GM19468 (cell line): ENCODE measurements at regions not wholly inside any gene's neighbourhood (a gene's known extent, or its start where the extent isn't known, plus 50 kb on each side); places are given as distances from the start of the nearest gene placed in this dataset.
A peak's percentile ranks its signal among the peaks of the same experiment; 100 is the strongest.

Source experiments
- ATAC-seq: cut with Tn5 transposase; IDR thresholded peaks from one replicate; pipeline ENCODE4 v1.9.1; 2021; ENCODE audit warnings: mild to moderate bottlenecking, moderate library complexity, moderate number of reproducible peaks; ENCODE audit not compliant: unreplicated experiment; ENCODE audit errors: extremely low read depth

DNA sequence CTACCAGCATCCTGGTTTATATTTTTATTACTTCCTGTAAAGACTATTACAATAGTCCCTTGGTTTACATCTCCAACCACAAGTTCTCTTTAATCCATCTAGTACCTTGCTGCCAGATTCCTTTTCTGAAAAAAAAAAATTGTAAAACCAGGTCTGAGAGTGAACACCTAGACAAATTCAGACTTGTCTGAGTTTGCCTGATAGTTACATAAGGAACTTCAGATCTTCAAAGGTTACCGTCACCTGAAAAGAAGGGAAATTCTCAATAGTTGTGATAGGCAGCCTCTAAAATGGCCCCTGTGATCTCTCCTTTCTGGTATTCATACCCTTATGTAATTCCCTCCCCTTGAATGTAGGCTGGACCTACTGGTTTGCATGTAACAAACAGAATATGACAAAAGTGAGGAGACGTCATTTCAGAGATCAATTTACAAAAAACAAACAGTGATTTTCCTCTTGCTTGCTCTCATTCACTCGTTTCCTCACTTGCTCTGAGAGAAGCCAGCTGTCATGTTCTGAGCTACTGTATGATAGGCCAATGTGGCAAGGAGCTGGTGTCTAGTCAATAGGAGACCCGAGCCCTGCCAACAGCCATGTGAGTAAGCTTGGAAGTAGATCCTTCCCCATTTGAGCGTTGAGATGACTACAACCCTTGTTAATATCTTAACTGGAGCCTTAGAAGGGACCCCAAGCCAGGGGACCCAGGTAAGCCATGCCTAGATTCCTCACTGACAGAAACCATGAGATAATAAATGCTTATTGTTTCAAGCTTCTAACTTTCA, 110.9 kb upstream of the LSM8 start:
- no peak for ATAC-seq

DNA sequence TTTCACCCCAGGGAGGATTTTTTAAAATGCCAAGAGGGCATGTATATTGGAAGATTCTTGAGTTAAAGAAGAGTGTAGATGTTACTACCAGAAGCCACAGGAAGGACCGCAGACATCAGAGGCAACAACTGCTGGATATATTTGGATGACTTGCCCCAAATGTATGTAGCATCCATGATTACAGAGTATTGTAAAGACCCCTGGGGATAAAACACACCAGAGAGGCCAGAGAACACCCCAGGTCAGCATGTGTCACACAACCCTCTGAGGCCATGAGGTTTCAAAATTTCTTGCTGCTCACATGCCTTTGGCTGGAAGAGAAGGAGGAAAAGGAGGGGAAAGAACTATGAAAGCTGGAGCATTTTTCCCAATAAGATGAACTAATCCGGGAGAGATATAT, 108.0 kb upstream of the LSM8 start:
- no peak for ATAC-seq

DNA sequence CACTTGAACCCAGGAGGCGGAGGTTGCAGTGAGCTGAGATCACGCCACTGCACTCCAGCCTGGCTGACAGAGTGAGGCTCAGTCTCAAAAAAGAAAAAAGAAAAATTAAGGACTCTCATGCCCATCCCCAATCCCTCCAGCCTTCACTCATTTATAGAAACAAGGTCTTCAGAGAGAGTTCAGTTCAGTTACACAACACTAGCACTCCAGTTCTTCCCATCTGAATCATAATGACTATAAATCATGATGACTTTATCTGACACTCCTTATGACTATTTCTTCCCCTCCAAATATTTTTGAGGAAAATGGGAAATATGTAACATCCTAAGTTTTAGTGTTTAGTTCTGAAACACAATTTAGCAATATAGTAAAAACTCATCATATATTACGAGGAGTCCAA, 107.4 kb upstream of the LSM8 start:
- no peak for ATAC-seq

DNA sequence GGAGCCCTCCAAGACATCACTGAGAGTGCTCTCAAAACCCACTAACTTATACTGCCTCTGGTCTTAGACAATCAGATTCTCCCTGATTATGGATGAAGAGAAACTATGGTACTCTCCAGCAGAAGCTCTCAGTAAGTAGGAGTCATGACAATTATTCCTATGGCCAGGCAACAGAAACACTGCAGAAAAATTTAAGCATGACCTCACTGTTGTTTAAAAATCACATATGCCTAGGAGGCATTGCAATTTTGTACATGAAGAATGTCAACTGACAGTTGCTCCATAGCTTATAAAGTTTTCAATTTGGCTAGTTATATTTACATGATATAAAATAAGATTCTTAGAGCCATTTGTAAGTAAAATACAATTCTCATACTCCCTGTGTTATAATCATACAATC, 105.9 kb upstream of the LSM8 start:
- no peak for ATAC-seq

DNA sequence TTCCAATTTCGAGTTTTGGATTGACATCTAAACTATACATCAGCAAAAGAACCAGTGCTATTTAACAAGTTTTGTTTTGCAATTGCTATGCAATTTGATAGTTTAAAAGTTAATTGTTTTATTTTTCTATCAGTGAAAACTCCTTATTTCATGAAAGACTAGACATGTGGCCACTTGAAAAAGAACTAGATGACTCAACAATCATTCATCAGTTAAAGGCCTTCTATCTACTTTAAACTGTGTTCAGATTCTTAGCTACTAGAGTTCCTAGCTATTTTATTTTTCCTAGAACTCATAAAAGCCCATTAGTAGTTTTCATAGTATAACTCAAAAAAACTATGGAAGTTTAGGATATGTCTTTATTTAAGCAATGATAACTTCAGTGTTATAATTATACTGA, 104.6 kb upstream of the LSM8 start:
- ATAC-seq = no peak

DNA sequence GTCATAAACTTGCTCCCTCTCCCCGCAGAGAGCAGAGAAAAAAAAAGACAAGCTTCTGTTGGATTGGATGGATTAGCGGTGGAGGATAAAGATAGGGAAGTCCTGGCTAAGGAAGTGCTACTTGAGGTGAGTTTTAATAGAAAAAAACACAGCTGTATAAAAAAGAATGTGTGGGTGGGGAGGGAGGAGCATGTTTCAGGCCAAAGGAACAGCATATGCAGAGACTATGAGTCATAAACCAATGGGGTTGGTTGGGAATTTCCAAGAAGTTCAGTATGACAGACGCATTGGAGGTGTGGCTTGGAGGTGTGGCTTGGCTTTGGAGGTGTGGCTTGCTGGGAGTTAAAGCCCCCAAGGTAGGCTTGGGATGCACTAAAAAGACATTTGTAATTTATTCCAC, 103.0 kb upstream of the LSM8 start:
- no peak for ATAC-seq

DNA sequence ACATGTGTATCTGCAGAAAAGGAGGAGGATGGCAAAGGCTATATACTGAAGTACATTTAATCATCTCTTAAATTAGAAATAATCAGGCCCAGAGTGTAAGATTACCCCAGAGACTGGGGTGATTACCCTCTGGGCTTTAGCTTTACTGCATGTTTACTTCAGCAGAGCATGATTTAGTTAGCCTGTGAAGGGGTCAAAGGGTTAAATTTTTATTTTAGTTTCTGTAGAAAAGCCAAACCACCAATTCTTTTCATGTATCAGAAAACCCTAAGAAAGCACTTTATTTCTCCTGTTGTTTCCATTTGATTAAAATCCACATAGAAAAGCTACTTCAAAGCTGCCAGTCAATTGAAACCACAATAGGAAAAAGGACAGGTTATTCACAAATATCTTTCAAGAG, 101.5 kb upstream of the LSM8 start:
- no peak for ATAC-seq

DNA sequence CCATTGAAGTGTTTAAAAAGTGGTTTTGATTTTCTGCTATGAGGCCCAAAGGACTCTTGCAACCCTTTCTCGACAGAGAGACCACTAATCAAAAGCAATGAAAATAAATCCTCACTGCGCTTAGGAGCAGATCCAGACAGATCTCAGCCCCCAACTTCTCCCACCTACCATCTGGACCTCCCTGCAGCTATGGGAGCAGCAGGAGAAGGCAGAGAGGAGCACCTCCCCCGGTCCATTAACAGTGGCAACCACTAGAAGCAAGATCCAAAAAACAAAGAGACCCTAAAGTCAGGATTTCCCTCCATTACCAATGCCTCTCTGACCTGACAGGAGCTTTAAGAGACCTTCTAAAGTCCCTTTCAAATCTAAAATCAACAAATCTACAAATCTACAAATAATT, 99.0 kb upstream of the LSM8 start:
- ATAC-seq = no peak

DNA sequence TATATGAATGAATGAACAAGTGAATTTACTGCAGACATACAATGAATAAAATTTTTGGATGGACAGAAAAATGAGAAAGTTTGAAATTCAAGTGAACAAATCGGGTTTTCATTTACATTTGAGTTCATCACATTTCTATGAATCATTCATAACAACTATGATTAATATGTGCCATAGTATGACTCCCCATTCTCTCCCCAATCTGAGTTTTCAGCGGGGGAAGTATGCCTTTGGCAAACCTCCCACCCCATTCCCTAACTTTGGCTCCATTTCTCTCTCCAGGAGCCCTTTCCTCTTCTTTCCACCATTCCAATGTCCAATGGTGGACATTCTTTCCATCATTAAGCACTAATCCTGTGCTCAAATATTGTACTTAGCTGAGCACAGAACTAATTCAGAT, 96.8 kb upstream of the LSM8 start:
- no peak for ATAC-seq

DNA sequence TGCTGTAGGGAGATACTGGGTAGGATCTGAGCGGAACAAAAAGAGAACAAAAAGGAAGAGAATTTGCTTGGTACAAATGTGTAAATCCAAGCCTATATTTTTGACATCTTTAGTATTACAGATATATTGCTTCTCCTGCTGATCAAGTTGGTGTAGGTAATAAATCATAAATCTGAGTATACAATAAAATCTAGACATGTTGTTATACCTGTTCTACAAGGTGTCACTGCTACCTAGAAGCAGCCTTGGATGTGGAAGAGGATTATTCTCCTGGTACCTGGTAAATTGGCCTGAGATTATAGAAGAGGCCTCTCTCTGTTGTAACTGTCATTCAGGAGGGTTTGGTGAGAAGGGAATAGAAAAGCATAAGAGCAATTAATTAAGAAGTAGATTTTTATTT, 89.9 kb upstream of the LSM8 start:
- no peak for ATAC-seq

DNA sequence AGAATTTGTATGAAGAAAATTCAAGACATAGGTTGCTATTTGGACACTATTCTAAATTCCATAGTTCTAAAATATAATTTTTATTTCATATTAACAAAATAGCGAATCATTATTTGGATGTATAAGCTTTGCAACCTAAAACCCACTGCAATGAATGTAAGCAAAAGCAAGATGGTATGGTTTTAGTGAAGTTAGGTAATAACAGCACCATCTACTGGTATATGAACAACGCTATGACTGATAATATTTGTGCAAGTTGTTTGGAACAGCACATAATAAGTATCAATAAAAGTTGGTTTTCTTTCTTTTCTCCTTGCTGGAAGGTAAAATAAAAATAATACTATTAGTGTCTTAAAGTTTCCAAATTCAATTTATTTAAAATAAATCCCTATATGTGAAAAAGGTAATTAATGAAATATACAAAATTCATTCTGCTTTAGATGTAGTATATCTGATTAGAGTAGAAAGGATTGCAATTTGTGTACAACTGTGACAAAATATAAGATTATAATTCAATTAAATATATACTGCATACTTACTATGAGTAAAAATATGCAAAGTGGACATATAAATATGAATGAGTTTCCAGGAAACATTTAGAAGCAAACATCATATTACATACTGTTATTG, 79.0 kb upstream of the LSM8 start:
- peak; percentile 60 for ATAC-seq

DNA sequence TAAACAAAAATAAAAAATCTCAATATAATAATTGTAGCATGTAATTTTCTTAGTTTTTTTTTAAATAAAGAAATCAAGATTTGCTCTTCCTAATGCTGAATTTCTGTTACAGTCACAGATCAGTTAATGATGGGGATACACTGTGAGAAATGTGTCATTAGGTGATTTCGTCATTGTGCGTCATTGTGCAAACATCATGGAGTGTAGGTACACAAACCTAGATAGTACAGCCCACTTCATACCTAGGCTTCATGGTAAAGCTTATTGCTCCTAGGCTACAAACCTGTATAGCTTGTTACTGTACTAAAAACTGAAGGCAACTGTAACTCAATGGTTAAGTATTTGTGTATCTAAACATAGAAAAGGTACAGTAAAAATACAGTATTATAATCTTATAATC, 74.4 kb upstream of the LSM8 start:
- no peak for ATAC-seq

DNA sequence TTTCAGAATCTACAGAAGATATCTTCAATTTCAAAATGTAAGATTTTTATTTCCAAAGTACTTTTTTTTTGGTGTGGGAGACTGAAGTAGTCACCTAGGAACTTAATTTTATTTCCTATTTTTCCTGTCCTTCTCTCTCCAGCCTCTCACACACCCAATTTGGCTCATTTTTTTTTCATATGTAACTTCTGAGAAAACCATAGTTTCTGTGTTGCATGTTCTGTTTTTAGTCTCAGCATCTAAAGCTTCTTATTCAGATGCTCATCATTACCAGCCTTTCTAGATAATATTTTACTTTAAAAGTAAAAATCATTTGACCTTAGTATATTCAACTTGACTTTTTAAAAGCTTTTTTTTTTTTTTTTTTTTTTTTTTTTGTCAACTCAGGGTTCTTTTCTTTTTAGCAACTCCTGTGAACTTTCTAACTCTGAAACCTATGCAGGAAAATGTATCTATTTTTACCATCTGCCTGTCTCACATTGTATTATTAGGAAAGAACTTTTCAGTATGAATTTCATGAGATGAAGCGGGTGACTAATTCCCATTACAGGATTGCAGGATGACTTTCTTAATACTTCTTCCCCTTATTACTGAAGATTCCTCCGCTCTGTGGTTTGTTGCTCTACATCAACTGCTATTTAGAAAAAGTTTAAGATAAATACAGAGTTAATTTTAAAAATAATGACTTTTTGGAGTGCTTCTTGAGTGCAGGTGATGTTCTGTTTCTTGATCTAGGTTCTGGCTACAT, 73.6 kb upstream of the LSM8 start:
- ATAC-seq = no peak

DNA sequence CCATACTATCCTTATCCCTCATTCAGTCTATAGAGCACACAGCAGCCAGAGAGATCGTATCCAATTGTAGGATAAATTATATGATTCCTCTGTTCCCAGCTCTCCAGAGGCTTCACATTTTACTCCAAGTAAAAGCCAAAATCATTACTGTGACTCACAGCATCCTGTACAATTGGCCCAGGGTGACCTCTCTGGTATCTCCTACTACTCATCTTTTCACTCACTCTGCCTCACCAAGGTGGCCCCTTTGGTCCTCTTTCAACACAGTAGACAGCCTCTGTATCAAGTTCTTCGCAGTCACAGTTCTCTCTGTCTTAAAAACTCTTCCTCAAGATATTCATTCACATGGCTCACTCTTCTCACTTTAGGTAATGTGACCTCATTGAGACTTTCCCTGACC, 72.6 kb upstream of the LSM8 start:
- no peak for ATAC-seq

DNA sequence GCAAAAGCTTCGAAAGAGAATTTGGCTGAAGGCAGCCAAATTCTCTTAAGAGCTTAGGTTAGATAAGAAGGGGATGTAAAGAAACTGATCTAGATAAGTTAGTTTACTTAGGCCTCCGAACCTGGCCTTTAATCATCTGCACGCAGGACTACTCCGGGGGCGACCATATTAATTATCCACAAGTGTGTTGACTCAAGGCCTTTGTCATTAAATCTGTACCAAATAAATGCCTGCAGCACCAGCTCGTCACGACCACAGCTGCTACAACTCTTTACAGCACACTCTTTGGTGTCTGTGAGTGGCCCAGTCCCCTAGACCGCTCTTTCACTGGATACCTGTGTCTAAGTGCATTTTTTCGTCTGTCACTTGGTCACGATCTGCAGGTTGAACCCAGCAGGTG, 69.8 kb upstream of the LSM8 start:
- no peak for ATAC-seq

DNA sequence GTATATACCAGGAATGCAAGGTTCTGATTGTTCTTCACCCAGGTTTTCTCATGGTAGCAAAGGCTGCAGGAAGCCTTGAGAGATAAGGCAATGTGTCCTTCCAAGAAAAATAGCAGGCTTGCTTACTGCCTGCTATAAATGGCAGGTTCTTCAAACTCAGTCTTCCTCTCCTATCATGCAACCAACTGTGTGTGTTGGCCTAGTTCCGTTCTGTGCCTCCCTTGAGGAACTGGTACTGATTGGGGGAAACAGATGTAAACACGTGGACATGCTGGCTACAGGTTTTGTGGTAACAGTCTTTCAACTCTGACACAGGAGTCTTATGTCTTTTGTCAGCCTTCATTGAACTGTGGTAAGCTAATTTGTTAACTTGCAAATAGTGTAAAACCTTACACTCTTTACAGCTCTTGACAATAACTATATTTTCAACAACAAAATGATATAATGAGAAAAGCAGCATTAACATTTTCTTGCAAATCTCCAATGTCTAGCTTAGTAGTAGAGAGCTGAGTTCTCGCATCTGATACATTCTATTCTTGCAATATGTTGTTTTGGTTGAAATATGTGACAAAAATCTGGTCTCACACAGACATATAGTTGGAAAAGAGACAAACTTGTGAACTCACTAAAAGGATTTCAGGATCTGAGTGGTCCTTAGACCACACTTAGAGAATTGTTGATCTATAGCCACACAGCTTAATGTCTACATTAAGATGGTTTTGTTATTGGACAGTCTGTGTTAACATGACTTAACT, 54.7 kb upstream of the LSM8 start:
- no peak for ATAC-seq

DNA sequence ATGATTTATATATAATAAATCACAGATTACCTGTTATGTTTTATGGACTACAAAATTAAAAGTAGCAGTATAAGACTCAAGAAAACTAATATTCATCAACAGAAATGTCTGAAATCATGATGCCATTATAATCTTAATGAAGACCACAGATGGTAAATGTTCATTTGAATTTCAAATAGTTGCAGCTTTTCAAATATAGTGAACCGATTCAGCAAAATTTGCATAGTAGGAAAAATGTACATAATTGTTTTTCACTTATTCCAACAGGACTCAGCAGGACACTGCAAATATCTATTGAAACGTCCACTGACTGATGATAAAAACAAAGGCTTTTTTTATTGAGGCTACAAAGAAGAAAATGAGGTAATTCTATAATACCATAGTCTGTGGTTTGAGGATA, 51.2 kb upstream of the LSM8 start:
- no peak for ATAC-seq
